ENCODE measurements at regions not wholly inside any gene's neighbourhood (a gene's known extent, or its start where the extent isn't known, plus 50 kb on each side); places are given as distances from the start of the nearest gene placed in this dataset.

GRCh38 chr13:87777387-87777786, 106.2 kb downstream of the SLITRK5 start:
- DNase-seq (ENCODE audit: low read depth in 1 of 2, low spot score in 1 of 2), result no peak
- no peak overlapping the region for H3K27ac ChIP-seq (replicated peaks)
- no peak overlapping the region for H3K4me3 ChIP-seq (replicated peaks; ENCODE audit: insufficient read depth, low read length)
- no peak for TF ChIP-seq POLR2AphosphoS5 (IDR thresholded peaks at IDR 0.05; ENCODE audit: low read depth)
- no peak for TF ChIP-seq CTCF (IDR thresholded peaks at IDR 0.05; ENCODE audit: insufficient read depth, low read length)
- no peaks in the 10 kb centered on the region for H3K27me3 ChIP-seq (ENCODE audit: insufficient read depth, poor library complexity, severe bottlenecking)

- Histone ChIP-seq H3K4me3 (replicated peaks; ENCODE audit: insufficient read depth, low read length) (no peak overlapping the region), H3K27ac (replicated peaks) (no peak overlapping the region), H3K27me3 (ENCODE audit: insufficient read depth, poor library complexity, severe bottlenecking) (no peaks in the 10 kb centered on the region)
- no peak for TF ChIP-seq CTCF (IDR thresholded peaks at IDR 0.05; ENCODE audit: insufficient read depth, low read length)
- no peak for DNase-seq (ENCODE audit: low read depth in 1 of 2, low spot score in 1 of 2)
Observed at GRCh38 chr13:87778128-87778527, 107.0 kb downstream of the SLITRK5 start.

GRCh38 chr13:87779426-87779825, 108.3 kb downstream of the SLITRK5 start:
- no peak overlapping the region for H3K27ac ChIP-seq (replicated peaks)
- no peak for TF ChIP-seq GABPA (IDR thresholded peaks at IDR 0.05; ENCODE audit: low read depth)
- no peak for TF ChIP-seq REST (IDR thresholded peaks at IDR 0.05; ENCODE audit: insufficient replicate concordance, low read depth)
- TF ChIP-seq CTCF (IDR thresholded peaks at IDR 0.05; ENCODE audit: insufficient read depth, low read length), result no peak
- DNase-seq (ENCODE audit: low read depth in 1 of 2, low spot score in 1 of 2), result no peak
- no peak overlapping the region for H3K4me3 ChIP-seq (replicated peaks; ENCODE audit: insufficient read depth, low read length)
- H3K27me3 ChIP-seq (ENCODE audit: insufficient read depth, poor library complexity, severe bottlenecking), result no peaks in the 10 kb centered on the region

- no peaks in the 10 kb centered on the region for H3K27me3 ChIP-seq (ENCODE audit: insufficient read depth, poor library complexity, severe bottlenecking)
- no peak for DNase-seq (ENCODE audit: low read depth in 1 of 2, low spot score in 1 of 2)
- TF ChIP-seq POLR2AphosphoS5 (IDR thresholded peaks at IDR 0.05; ENCODE audit: low read depth) (no peak), GABPA (IDR thresholded peaks at IDR 0.05; ENCODE audit: low read depth) (no peak), SPI1 (IDR thresholded peaks at IDR 0.05; ENCODE audit: borderline replicate concordance, low read depth) (no peak), REST (IDR thresholded peaks at IDR 0.05; ENCODE audit: insufficient replicate concordance, low read depth) (no peak), CTCF (IDR thresholded peaks at IDR 0.05; ENCODE audit: insufficient read depth, low read length) (no peak)
- H3K27ac ChIP-seq (replicated peaks), result no peak overlapping the region
- H3K4me3 ChIP-seq (replicated peaks; ENCODE audit: insufficient read depth, low read length), result no peak overlapping the region
Observed at GRCh38 chr13:87783366-87783765, 112.2 kb downstream of the SLITRK5 start.
